ENCODE measurements at regions not wholly inside any gene's neighbourhood (a gene's known extent, or its start where the extent isn't known, plus 50 kb on each side); places are given as distances from the start of the nearest gene placed in this dataset.

DNA sequence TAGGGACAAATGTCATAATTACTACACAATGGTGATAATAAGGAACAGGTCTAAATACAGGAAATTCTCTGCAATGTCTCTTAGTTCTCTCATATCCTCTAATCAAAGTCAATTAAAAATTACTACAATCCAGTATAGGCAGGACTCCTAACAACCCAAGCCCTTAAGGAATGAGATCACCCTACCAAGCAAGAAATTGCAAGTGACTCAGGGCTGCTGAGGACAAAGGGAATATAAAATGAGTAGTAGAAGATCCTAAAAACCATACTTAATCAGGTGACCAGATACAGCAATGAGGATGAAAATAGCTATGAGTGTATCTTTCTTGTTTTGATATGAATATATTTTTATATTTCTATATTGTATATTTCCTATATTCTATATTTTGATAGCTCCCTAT, 250.0 kb upstream of the DCC start:
- Histone ChIP-seq H3K9me2 (no peaks in the 10 kb centered on the region), H3K27ac (ENCODE audit: low read depth in 2 of 2, low read length in 1 of 2) (no peak overlapping the region), H3K9me3 (no peaks in the 10 kb centered on the region), H2AFZ (ENCODE audit: low read depth) (no peak overlapping the region), H4K20me1 (ENCODE audit: insufficient read depth) (no peaks in the 10 kb centered on the region), H3K79me2 (ENCODE audit: insufficient read depth) (no peaks in the 10 kb centered on the region), H3K36me3 (replicated peaks in 1 of 2; ENCODE audit: control insufficient read depth in 1 of 2, insufficient read depth in 2 of 2, low read length in 1 of 2) (no peaks in the 10 kb centered on the region), H3F3A (replicated peaks; ENCODE audit: insufficient read depth) (no peaks in the 10 kb centered on the region), H3K4me1 (ENCODE audit: control insufficient read depth in 1 of 2, insufficient read depth in 2 of 2, low read depth in 1 of 2, low read length in 1 of 2) (no peaks in the 10 kb centered on the region), H3K4me3 (ENCODE audit: low read depth in 2 of 2, low read length in 1 of 2) (no peak overlapping the region), H3K9ac (no peak overlapping the region), H3K27me3 (ENCODE audit: insufficient read depth) (no peaks in the 10 kb centered on the region), H3K4me2 (no peak overlapping the region)
- DNase-seq, result no peak
- POLR2A ChIA-PET, result no interaction called here
- no peak for TF ChIP-seq RAD21 (IDR thresholded peaks at IDR 0.05; ENCODE audit: low read length)
- TF ChIP-seq, protein P1, sequence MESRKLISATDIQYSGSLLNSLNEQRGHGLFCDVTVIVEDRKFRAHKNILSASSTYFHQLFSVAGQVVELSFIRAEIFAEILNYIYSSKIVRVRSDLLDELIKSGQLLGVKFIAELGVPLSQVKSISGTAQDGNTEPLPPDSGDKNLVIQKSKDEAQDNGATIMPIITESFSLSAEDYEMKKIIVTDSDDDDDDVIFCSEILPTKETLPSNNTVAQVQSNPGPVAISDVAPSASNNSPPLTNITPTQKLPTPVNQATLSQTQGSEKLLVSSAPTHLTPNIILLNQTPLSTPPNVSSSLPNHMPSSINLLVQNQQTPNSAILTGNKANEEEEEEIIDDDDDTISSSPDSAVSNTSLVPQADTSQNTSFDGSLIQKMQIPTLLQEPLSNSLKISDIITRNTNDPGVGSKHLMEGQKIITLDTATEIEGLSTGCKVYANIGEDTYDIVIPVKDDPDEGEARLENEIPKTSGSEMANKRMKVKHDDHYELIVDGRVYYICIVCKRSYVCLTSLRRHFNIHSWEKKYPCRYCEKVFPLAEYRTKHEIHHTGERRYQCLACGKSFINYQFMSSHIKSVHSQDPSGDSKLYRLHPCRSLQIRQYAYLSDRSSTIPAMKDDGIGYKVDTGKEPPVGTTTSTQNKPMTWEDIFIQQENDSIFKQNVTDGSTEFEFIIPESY (IDR thresholded peaks at IDR 0.05; ENCODE audit: borderline replicate concordance, low read depth), result no peak
- TF ChIP-seq MEF2A (IDR thresholded peaks at IDR 0.05; ENCODE audit: borderline replicate concordance, low read depth), result no peak
- TF ChIP-seq EZH2phosphoT487 (IDR thresholded peaks at IDR 0.05; ENCODE audit: borderline replicate concordance, low read depth), result no peak
- TF ChIP-seq, protein P2, sequence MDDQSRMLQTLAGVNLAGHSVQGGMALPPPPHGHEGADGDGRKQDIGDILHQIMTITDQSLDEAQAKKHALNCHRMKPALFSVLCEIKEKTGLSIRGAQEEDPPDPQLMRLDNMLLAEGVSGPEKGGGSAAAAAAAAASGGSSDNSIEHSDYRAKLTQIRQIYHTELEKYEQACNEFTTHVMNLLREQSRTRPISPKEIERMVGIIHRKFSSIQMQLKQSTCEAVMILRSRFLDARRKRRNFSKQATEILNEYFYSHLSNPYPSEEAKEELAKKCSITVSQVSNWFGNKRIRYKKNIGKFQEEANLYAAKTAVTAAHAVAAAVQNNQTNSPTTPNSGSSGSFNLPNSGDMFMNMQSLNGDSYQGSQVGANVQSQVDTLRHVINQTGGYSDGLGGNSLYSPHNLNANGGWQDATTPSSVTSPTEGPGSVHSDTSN (IDR thresholded peaks at IDR 0.05), result no peak
- TF ChIP-seq FOSL2 (IDR thresholded peaks at IDR 0.05; ENCODE audit: borderline replicate concordance, low read depth), result no peak
- TF ChIP-seq CHD2 (IDR thresholded peaks at IDR 0.05; ENCODE audit: low read length, partially characterized antibody), result no peak
- no peak for TF ChIP-seq GATA2 (CRISPR knock-in tag; IDR thresholded peaks at IDR 0.05)
- TF ChIP-seq RCOR1 (IDR thresholded peaks at IDR 0.05; ENCODE audit: low read length), result no peak
- TF ChIP-seq NRF1 (IDR thresholded peaks at IDR 0.05; ENCODE audit: low read depth, low read length), result no peak
- no peak for TF ChIP-seq YY1 (IDR thresholded peaks at IDR 0.05; ENCODE audit: low read depth)
- no peak for TF ChIP-seq SMC3 (IDR thresholded peaks at IDR 0.05; ENCODE audit: low read depth, low read length)
- TF ChIP-seq RXRA (IDR thresholded peaks at IDR 0.05; ENCODE audit: borderline replicate concordance, low read depth), result no peak
- TF ChIP-seq TEAD4 (IDR thresholded peaks at IDR 0.05; ENCODE audit: borderline replicate concordance, insufficient read depth), result no peak
- no peak for TF ChIP-seq GABPA (IDR thresholded peaks at IDR 0.05; ENCODE audit: low read depth)
- CTCF ChIA-PET, result no interaction called here

DNA sequence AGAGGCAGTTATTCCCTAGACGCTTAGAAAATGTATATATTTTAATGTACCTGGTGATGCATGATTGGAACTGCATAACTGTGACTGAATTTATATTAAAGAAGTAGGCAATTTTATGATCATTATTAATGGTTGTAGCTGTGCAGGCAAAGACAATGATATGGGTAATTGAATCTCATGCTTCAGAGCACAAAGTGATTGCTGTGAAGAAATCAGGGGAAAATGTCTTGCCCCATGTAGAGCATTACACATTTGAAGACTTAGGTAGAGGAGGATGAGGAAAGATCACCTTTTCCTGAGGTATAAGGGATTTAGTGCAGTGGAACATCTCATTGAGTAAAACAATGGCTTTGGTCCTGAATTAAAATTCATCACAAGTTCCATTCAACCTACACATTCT, 246.8 kb upstream of the DCC start:
- Histone ChIP-seq H3K27me3 (ENCODE audit: insufficient read depth) (no peaks in the 10 kb centered on the region), H3K9me3 (no peaks in the 10 kb centered on the region), H3K4me3 (ENCODE audit: low read depth in 2 of 2, low read length in 1 of 2) (no peak overlapping the region), H2AFZ (ENCODE audit: low read depth) (no peak overlapping the region), H3K79me2 (ENCODE audit: insufficient read depth) (no peaks in the 10 kb centered on the region), H3K4me2 (no peak overlapping the region), H4K20me1 (ENCODE audit: insufficient read depth) (no peaks in the 10 kb centered on the region), H3K36me3 (replicated peaks in 1 of 2; ENCODE audit: control insufficient read depth in 1 of 2, insufficient read depth in 2 of 2, low read length in 1 of 2) (no peaks in the 10 kb centered on the region), H3F3A (replicated peaks; ENCODE audit: insufficient read depth) (no peaks in the 10 kb centered on the region), H3K9ac (no peak overlapping the region), H3K27ac (ENCODE audit: low read depth in 2 of 2, low read length in 1 of 2) (no peak overlapping the region), H3K9me2 (no peaks in the 10 kb centered on the region), H3K4me1 (ENCODE audit: control insufficient read depth in 1 of 2, insufficient read depth in 2 of 2, low read depth in 1 of 2, low read length in 1 of 2) (no peaks in the 10 kb centered on the region)
- DNase-seq, result no peak
- CTCF ChIA-PET, result no interaction called here
- POLR2A ChIA-PET, result no interaction called here
- WGBS (ENCODE audit: low lambda C conversion rate), result 41% methylated on average over 1 of the region's 1 CpG
- no peak for TF ChIP-seq EZH2phosphoT487 (IDR thresholded peaks at IDR 0.05; ENCODE audit: borderline replicate concordance, low read depth)
- no peak for TF ChIP-seq CHD2 (IDR thresholded peaks at IDR 0.05; ENCODE audit: low read length, partially characterized antibody)
- TF ChIP-seq RCOR1 (IDR thresholded peaks at IDR 0.05; ENCODE audit: low read length), result no peak
- TF ChIP-seq, protein P3, sequence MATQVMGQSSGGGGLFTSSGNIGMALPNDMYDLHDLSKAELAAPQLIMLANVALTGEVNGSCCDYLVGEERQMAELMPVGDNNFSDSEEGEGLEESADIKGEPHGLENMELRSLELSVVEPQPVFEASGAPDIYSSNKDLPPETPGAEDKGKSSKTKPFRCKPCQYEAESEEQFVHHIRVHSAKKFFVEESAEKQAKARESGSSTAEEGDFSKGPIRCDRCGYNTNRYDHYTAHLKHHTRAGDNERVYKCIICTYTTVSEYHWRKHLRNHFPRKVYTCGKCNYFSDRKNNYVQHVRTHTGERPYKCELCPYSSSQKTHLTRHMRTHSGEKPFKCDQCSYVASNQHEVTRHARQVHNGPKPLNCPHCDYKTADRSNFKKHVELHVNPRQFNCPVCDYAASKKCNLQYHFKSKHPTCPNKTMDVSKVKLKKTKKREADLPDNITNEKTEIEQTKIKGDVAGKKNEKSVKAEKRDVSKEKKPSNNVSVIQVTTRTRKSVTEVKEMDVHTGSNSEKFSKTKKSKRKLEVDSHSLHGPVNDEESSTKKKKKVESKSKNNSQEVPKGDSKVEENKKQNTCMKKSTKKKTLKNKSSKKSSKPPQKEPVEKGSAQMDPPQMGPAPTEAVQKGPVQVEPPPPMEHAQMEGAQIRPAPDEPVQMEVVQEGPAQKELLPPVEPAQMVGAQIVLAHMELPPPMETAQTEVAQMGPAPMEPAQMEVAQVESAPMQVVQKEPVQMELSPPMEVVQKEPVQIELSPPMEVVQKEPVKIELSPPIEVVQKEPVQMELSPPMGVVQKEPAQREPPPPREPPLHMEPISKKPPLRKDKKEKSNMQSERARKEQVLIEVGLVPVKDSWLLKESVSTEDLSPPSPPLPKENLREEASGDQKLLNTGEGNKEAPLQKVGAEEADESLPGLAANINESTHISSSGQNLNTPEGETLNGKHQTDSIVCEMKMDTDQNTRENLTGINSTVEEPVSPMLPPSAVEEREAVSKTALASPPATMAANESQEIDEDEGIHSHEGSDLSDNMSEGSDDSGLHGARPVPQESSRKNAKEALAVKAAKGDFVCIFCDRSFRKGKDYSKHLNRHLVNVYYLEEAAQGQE (IDR thresholded peaks at IDR 0.05; ENCODE audit: low read depth, low read length), result no peak
- TF ChIP-seq MEF2A (IDR thresholded peaks at IDR 0.05; ENCODE audit: borderline replicate concordance, low read depth), result no peak
- no peak for TF ChIP-seq FOSL2 (IDR thresholded peaks at IDR 0.05; ENCODE audit: borderline replicate concordance, low read depth)

All from SK-N-SH (cell line).